Nephron progenitor cell (in vitro differentiated cells): ENCODE measurements at regions not wholly inside any gene's neighbourhood (a gene's known extent, or its start where the extent isn't known, plus 50 kb on each side); places are given as distances from the start of the nearest gene placed in this dataset.

Experiments used
- DNase-seq: peaks from one replicate; pipeline ENCODE4 v3.0.0; 2021
- H3K27ac Mint-ChIP-seq: 2 replicates; pipeline ENCODE4 v1.8.0; 2021; ENCODE audit warnings: mild to moderate bottlenecking, moderate library complexity, mixed read lengths
- H3K27me3 Mint-ChIP-seq: 2 replicates; pipeline ENCODE4 v1.8.0; 2021; ENCODE audit warnings: mild to moderate bottlenecking, low read depth, mixed read lengths; ENCODE audit not compliant: poor library complexity
- H3K36me3 Mint-ChIP-seq: 2 replicates; pipeline ENCODE4 v1.8.0; 2021; ENCODE audit warnings: low read depth, mixed read lengths
- H3K4me1 Mint-ChIP-seq: 2 replicates; pipeline ENCODE4 v1.8.0; 2021; ENCODE audit warnings: mixed read lengths
- H3K4me3 Mint-ChIP-seq: 2 replicates; pipeline ENCODE4 v1.8.0; 2021; ENCODE audit warnings: mild to moderate bottlenecking, moderate library complexity, mixed read lengths
- H3K9me3 Mint-ChIP-seq: 2 replicates; pipeline ENCODE4 v1.8.0; 2021; ENCODE audit warnings: mild to moderate bottlenecking, moderate library complexity, mixed read lengths
- TF ChIP-seq, protein P1 (sequence below): fragments of 200-600 bp; sonication (generic); IDR thresholded peaks from 2 replicates; pipeline ENCODE4 v1.5.0; 2021; ENCODE audit warnings: antibody characterized with exemption

DNA sequence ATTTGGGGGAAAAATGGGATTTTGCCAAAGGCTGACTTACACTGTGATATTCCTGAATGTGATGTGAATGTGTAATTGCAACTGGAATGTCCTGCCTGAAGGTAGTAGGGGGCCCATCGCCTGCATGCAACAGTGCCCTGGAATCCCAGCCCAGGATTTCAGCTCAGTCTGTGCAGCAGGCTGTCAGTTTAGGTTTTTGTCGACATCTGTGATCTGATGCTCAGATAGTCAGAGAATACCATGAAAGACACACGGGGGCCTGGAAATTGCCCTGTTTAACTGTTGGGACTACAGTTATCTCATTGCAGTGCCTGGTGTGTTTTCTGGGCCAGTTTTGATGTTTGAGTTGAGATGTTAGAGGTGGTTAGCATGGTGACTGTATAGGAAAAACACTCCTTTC is 84.5 kb upstream of the HK2 start:
- H3K27ac Mint-ChIP-seq = no peak overlapping the region
- peaks cover 12% of the 10 kb centered on the region for H3K27me3 Mint-ChIP-seq
- TF ChIP-seq, protein P1, sequence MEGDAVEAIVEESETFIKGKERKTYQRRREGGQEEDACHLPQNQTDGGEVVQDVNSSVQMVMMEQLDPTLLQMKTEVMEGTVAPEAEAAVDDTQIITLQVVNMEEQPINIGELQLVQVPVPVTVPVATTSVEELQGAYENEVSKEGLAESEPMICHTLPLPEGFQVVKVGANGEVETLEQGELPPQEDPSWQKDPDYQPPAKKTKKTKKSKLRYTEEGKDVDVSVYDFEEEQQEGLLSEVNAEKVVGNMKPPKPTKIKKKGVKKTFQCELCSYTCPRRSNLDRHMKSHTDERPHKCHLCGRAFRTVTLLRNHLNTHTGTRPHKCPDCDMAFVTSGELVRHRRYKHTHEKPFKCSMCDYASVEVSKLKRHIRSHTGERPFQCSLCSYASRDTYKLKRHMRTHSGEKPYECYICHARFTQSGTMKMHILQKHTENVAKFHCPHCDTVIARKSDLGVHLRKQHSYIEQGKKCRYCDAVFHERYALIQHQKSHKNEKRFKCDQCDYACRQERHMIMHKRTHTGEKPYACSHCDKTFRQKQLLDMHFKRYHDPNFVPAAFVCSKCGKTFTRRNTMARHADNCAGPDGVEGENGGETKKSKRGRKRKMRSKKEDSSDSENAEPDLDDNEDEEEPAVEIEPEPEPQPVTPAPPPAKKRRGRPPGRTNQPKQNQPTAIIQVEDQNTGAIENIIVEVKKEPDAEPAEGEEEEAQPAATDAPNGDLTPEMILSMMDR = no peak
- H3K36me3 Mint-ChIP-seq = no peaks in the 10 kb centered on the region
- no peaks in the 10 kb centered on the region for H3K9me3 Mint-ChIP-seq
- H3K4me1 Mint-ChIP-seq = peaks cover under 1% of the 10 kb centered on the region
- DNase-seq = no peak
- H3K4me3 Mint-ChIP-seq = no peak overlapping the region

DNA sequence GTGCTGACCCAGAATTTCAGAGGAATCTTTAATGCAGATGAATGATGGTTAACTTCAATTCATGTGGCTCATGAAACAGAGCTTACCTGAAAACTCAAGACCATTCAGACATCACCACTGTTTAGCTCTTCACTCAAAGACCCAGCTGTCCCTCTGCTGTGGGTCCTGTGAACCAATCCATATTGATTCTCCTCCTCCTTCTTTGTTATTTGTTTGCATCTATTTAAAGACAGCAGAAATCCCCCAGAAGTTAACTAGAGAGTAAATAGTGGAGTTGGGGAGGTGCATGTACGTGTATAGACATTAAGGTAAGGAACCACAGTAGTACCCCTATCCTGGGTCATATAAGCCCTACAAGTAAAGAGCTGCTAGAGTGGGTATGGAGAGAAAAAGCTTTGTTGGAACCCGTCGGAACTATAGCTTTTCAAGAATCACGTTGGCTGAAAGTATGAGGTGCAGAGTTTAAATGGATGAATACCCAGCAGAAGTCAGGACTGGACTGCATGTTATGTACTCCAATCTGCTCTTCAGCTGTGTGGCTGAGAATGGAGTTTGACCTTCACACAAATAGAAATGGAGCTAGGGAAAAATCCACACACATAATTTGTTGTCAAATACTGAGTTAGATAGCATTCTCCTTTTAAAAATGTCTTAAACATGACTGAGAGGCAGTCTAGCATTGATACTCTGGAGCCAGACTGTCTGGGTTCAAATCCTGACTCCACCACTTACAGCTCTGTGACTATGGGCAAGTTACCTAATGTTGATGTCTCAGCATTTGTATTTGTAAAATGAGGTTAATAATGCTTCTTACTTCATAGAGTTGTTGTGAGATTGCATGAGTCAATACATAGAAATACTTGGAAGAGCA is 81.7 kb upstream of the HK2 start:
- TF ChIP-seq, protein P1 = no peak
- no peaks in the 10 kb centered on the region for H3K4me1 Mint-ChIP-seq
- no peak for DNase-seq
- H3K36me3 Mint-ChIP-seq = peaks cover 5% of the 10 kb centered on the region
- no peak overlapping the region for H3K27ac Mint-ChIP-seq
- H3K9me3 Mint-ChIP-seq = peaks cover 21% of the 10 kb centered on the region
- H3K4me3 Mint-ChIP-seq = no peak overlapping the region
- peaks cover 5% of the 10 kb centered on the region for H3K27me3 Mint-ChIP-seq

DNA sequence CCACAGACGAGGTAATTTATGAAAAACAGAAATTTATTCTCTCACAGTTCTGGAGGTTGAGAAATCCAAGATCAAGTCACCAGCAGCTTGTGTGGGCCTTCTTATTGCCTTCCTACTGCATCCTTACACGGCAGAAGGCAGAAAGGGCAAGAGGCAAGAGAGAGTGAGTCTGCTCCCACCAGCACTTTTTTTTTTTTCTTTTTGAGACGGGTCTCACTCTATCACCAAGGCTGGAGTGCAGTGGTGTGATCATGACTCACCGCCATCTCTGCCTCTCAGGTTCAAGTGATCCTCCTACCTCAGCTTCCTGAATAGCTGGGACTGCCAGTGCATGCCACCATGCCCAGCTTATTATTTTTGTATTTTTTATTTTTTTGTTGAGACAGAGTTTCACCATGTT is 78.5 kb upstream of the HK2 start:
- Mint-ChIP-seq H3K4me1 (no peaks in the 10 kb centered on the region), H3K36me3 (peaks cover 5% of the 10 kb centered on the region), H3K27me3 (no peaks in the 10 kb centered on the region), H3K27ac (no peak overlapping the region), H3K9me3 (peaks cover 27% of the 10 kb centered on the region), H3K4me3 (no peak overlapping the region)
- DNase-seq = no peak
- TF ChIP-seq, protein P1 = no peak

DNA sequence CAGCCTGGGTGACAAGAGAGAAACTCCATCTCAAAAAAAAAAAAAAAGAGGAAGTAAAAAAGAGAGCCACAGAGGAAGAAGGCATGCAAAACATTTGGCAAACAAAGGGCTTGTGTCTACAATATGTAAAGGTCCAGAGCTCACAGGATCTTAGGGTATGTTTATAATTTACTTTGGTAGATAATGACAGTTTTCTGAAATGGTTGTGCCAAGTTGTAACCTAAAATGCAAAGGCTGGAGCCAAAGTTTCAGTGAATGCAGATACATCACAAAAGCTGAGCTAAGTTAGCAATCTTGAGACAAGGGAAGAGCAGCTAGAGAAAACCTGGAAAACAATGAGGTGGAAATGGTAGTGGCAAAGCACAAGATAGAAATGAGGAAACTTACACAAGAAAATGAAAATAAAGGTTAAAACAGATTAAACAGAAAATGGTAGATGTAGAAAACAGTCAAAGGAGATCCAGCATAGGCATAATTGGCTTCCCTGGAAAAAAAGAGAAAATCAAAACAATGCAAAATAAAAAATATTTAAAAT is 77.5 kb upstream of the HK2 start:
- H3K27me3 Mint-ChIP-seq = peaks cover 6% of the 10 kb centered on the region
- no peak overlapping the region for H3K4me3 Mint-ChIP-seq
- H3K36me3 Mint-ChIP-seq = peaks cover 5% of the 10 kb centered on the region

DNA sequence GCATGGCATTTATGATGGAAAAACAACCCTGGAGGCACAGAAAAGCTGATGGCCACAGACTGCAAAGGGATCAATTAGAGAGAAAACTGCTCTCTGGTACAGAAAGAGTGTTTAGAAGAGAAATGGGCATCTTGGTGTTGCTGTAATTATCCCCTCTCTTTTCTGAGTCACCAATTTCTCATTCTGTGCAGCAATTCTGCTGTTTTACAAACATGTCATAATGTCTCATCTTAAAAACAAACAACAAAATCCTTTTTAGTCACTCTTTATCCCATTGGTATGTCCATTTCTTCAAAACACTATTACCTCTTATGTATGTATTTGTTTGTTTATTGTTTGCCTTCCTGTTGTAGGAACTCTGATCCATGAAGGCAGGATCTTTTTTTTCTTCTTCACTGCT is 73.9 kb upstream of the HK2 start:
- TF ChIP-seq, protein P1 = no peak
- Mint-ChIP-seq H3K27me3 (peaks cover 6% of the 10 kb centered on the region), H3K9me3 (peaks cover 26% of the 10 kb centered on the region), H3K4me3 (no peak overlapping the region), H3K27ac (no peak overlapping the region), H3K4me1 (peaks cover 14% of the 10 kb centered on the region), H3K36me3 (peaks cover 5% of the 10 kb centered on the region)
- DNase-seq = no peak

More for the DNA sequence above, 77.5 kb upstream of the HK2 start:
- H3K27ac Mint-ChIP-seq = no peak overlapping the region
- TF ChIP-seq, protein P1 = no peak
- no peak for DNase-seq
- no peaks in the 10 kb centered on the region for H3K4me1 Mint-ChIP-seq
- peaks cover 27% of the 10 kb centered on the region for H3K9me3 Mint-ChIP-seq
